ENCODE measurements at regions not wholly inside any gene's neighbourhood (a gene's known extent, or its start where the extent isn't known, plus 50 kb on each side); places are given as distances from the start of the nearest gene placed in this dataset.

DNA sequence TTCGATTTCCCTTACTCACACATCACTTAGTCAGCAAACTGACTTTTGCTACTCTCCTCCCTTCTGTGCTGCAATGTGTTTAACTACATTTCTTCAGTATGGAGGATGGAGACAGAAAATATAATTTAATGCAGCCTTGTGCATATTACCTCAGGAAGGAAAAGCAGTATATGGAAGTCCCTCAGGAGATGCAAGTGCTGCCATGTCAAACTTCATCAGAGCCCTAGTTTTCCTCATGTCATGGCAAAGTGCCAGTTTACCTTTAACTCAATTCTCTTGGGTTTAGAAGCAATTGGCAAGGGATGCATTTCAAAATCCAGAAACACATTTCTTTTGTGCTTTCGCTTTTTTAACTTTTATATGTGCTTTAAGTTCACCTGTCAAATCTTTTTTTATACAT, 365.4 kb downstream of the ISL1 start:
- no peak for FAIRE-seq
- DNase-seq (ENCODE audit: low spot score): no peak

Measured in urothelium cell line (cell line).